GM21619 (cell line): ENCODE measurements at regions not wholly inside any gene's neighbourhood (a gene's known extent, or its start where the extent isn't known, plus 50 kb on each side); places are given as distances from the start of the nearest gene placed in this dataset.

Experiments
- ATAC-seq: cut with Tn5 transposase; IDR thresholded peaks from one replicate; pipeline ENCODE4 v1.9.1; 2021; ENCODE audit not compliant: unreplicated experiment

DNA sequence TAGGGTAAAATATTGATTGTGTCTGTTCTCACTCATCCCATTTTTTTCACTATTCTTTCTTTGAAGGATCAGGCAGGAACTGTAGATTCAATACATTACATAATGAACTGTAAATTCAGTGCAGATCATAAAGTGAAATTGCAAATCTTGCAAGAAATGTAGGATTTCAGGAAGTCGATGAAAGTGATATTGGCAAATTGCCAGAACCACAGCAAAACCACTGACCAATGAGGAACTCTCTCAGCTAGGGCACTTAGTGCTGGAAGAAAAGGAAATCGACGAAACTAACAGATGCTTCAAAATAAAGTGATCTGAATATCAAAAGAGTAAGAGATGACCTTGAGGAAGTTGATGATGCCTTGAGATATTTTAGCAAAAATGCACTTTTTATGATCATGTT is 157.6 kb downstream of the AACS start:
- no peak for ATAC-seq

- no peak for ATAC-seq
Observed at GRCh38 chr12:125225641-125226040, 160.4 kb downstream of the AACS start.

GRCh38 chr12:125228519-125229260 is 163.5 kb downstream of the AACS start:
- ATAC-seq: no peak

DNA sequence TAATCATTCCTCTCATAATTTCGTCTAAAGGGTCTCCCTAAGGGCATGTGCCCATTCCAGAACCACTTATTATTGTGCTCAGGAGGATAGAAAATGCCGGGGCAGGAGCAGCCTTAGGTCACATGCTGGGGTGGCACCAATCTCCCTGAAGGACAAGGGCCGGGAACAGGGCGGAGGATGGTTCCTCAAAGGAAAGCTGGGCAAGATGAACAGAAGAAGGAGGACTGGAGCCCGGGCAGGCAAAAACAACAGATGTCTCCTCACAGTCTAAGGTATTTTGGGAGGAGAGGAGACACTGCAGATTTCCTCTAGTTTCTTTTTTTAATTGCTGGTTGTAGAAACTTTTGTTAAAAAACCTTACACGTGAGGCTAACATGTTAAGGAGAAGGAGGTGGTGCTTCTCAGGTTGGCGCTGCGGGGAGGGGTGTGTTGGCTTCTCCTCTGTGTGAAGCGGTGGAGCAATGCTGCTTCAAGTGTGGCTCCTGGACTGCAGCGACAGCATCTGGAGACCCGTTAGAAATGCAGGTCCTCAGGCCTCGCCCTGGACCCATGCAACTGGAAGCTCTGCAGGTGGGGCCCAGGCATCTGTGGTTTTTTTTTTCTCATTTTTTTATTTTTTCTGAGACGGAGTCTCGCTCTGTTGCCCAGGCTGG is 164.8 kb downstream of the AACS start:
- no peak for ATAC-seq

DNA sequence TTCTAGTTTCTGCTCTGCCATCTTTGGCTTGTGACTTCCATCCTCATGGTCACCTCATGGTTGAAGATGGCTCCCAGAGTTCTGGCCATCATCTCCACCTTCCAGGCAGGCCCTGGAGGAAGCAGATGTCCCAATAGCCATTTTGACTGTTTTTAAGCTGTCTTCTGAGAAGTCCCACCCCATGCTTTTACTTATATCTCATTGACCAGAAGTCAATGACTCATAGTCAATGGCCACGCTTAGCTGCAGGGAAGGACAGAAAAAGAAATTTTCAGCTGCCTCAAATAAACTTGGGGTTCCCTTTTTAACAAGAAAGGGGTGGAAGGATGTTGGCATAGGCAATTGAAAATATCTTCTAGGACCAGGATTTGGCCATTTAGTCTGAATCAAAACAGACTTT is 168.1 kb downstream of the AACS start:
- no peak for ATAC-seq

- ATAC-seq: no peak
Observed at GRCh38 chr12:125239563-125239962, 174.3 kb downstream of the AACS start.

DNA sequence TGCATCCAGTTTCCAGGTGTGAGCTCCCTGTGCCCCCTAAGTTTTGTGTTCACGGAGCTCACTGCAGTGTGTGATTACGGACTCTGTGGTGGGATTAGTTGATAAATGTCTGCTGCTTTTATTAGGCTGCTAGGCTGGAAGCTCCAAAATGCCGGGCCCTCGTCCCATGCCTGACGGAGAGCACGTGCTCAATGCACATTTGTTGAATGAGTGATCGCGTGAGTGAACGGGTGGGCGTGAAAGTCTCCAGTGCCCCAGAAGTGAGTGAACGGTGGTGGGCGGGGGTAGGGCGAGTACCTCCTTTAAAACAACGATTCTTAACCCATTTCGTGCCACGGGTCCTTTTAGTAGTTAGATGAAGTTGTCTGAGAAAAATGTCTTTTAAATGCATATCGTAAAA is 175.5 kb downstream of the AACS start:
- no peak for ATAC-seq

GRCh38 chr12:125243811-125244210 is 178.6 kb downstream of the AACS start:
- no peak for ATAC-seq

- ATAC-seq: no peak
Observed at GRCh38 chr12:125244338-125244737, 179.1 kb downstream of the AACS start.

DNA sequence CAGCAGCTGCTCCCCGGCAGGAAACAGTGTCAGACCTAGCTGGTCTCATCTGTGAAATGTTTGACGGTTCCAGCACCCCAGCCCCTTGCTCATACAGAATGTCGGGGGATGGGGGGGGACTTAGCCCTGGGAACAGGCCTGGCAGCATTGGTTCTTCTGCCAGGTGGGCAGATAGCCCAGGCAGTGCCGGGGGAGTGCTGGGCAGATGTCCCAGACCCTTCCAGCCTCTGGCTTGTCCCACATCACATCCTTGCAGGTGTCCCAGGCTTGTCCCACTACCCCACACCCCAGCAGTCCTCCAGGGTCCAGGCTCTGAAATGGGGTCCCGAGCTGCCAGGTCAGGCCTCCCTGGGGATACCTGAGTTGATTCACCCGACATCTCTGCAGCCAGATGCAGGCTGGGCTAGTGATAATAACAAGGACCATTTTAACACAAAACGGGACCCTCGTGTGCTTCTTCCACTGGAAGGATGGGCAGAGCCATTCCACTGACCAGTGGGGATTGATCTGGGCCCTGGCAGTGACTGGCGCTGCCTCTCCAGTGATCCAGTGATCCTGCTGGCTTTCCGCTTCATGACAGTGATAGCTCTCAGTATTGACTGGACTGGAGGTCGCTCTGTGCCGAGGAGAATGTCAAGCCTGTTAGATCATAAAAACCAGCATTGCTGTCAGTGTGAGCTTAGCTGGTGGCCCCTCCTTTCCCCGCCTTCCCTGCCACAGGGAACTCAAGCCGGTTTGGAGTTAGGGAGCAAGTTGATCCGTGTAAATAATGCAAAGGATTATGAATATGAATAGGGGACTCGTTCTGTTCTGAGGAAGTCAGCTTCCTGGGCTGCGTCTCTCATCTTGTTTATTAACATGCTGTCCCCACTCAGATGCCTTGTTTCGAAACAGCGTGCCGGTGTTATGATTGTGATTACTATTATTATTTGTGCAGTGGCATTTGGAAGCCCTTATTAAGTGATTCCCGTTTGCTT is 180.6 kb downstream of the AACS start:
- ATAC-seq: no peak

- ATAC-seq: no peak
Observed at GRCh38 chr12:125247477-125247876, 182.2 kb downstream of the AACS start.

DNA sequence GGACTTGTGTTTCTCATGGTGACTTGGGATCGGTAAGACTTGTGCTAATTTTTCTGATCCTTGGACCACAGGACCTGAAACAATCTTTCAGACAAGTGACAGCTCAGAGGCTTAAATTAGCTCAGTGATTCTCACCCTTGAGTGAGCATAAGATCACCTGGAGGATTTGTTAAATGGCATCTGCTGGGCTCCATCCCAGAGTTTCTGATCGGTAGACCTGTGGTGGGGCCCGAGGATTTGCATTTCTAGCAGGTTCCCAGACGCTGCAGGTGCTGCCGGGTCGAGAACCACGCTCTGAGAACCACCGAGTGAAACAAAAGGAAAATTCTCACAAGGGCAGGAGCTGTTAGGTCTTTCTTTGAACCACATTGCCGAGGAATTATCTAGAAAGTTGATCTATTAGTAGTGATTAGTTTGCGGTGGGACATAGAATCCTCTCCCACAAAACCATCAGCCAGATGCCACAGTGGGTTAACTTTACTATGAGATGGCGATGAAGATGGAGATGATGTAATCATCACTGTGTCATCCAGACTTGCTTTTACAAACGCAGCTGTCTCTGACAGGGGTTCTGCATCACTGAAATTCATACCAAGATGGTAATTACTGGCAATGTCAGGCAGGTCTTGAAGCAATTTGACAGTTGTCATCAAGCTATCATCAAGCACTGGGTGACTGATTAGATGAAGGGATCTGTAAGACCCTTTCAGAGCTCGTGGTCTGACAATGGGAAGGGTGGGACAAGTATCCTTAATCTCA is 184.0 kb downstream of the AACS start:
- ATAC-seq: no peak

DNA sequence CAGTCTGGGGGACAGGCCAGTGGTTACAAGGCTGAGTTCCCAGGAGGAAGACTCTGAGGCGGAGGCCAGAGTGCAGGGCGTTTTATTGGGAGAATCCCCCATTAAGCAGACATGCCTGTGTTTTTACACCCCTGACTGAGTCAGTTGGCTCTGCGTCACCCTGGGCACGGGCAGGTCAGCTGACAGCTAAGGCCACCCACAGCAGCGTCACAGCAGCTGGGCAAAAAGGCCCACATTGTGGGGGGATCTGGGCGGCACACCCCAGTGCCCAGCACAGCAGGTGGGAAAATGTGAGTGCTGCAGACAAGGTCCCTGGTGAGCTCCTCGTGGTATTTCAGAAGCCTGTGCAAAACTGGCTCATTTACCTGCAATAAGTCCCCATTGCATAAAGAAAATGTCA is 184.7 kb downstream of the AACS start:
- ATAC-seq: no peak

GRCh38 chr12:125254236-125254635 is 189.0 kb downstream of the AACS start:
- ATAC-seq: no peak

DNA sequence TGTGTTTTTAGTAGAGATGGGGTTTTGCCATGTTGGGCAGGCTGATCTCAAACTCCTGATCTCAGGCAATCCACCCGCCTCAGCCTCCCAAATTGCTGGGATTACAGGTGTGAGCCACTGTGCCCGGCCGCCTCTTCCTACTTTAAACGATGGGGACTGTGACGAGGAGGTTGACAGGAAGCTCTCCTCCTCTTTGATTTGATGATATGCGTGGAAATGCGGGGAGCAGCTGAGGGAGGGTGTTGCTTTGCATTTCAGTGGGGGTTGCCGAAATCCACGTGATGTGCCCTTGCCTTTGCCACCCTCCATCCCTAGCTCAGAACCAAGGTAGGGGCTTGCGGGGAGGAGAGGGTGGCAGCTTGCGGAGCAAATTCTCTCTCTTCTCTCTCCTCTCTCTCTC is 189.6 kb downstream of the AACS start:
- ATAC-seq: no peak

GRCh38 chr12:125255935-125256633 is 190.8 kb downstream of the AACS start:
- no peak for ATAC-seq

DNA sequence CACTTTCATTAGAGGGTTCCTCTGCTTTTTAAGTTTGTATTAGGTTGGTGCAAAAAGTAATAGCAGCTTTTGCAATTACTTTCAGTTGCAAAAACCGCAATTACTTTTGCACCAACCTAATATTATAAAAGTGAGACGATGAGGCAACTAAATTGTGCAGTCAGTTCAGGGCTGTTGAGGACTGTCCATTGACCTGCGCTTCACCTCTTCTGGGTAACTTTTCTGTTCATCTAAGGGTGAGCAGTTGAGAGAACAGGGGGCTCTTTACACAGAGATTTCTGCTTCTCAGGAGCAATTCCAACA is 191.3 kb downstream of the AACS start:
- no peak for ATAC-seq

- ATAC-seq: no peak
Observed at GRCh38 chr12:125259178-125259867, 194.1 kb downstream of the AACS start.

DNA sequence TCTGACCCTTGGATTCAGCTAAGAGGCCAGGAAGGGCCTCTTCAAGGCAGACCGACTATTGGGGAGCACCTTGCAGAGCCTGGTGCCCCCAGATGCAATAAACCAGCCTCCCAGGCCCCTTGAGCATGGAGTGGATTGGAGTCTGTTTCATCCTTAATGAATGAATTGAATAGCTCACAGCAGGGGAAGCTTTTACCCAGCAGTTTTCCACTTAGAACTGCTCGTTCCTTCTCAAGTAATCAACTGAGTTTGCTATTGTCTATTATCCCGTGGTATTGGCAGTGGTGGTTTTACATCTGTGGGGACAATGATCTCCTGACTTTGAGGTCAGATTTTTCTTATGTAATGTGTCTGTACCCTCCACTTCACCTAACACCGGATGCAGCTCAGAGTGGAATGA is 197.6 kb downstream of the AACS start:
- ATAC-seq: no peak

DNA sequence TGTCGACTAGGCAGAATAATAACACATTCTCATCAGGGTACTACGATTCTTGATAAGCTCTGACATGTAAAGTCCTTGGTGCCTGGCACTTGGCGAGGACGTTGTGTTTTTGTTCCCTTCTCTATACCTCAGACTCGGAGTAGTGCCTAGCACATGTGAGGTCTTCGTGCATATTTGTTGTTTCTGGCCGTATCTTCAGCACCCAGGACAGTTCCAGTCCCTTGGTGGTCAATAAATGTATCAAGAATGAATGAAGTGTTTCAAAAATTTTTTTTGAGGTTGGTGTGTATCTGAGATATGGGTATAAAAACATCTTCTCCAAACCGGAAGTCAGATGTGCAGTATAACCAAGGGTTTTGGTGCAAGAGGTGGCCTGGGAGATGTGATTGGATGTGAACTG is 198.2 kb downstream of the AACS start:
- no peak for ATAC-seq
